HS-27A (cell line): ENCODE measurements at regions not wholly inside any gene's neighbourhood (a gene's known extent, or its start where the extent isn't known, plus 50 kb on each side); places are given as distances from the start of the nearest gene placed in this dataset.
"Not testable (repeated sequence)": the region's sequence is repeated elsewhere in the genome, so short reads cannot be mapped to it uniquely, and the experiment has no call there.

Source experiments
- DNase-seq: peaks from one replicate; pipeline ENCODE4 v3.0.0-alpha.2; 2012; ENCODE audit warnings: low read depth, missing footprints

- DNase-seq, result no peak
These were observed 742.5 kb downstream of the ETS1 start for GRCh38 chr11:127844876-127845275.

DNA sequence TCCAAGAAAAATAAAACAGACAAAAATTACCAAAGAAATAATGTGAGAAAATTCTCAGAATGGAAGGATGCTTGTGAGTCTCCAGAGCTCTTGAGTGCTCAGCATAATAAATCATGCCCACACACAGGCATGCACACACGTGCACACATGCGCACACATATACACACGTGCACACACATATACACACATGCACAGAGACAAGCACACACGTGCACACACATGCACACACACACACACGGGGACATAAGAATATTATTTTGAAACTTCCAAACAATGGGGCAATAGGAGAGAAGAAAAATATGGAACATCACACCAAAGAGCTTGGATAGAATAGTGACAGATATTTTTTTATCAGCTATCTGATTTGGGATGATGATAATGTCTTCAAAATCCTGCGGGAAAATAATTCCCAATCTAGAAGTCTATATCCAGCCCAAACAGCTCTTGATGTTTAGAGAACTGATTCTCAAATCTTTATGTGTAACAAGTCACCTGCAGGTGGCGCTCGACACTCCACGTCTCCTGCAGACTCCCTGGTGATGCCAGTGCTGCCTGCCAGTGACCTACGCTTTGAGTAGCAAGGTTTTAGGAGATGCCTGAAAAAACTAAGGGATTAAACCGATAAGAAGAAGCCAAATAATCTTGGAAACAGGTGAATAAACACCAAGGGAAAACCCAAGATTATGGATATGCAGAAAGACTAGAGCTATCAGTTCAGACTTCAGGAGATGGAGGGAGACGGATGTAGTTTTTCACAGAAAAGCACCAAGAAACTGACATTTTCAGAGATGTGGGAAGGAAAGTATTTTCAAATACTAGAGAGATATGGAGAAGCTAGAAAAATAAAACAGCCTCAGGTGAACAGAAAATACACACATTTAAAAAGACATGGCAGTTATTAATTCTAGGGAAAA is 743.6 kb downstream of the ETS1 start:
- no peak for DNase-seq

- DNase-seq, result no peak
These were observed 762.2 kb downstream of the ETS1 start for GRCh38 chr11:127825183-127825582.

DNA sequence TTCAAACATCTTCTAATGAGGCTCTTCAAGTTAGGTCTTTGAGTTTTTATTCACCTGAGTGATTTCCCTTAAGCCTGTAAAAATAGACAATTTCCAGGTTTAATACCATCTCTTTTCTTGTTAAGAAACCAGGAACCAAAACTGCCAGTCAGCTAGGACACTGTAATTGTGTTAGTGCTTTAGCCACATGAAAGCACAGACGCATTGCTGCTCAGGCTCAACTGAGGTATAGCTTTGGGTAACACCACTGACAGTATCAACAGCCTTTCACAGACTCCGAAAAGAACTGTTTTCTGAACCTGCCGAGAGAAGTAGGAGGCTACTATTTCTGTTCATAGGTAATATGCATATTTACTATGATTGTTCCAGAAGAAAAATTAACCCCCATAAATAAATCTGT is 768.7 kb downstream of the ETS1 start:
- no peak for DNase-seq

DNA sequence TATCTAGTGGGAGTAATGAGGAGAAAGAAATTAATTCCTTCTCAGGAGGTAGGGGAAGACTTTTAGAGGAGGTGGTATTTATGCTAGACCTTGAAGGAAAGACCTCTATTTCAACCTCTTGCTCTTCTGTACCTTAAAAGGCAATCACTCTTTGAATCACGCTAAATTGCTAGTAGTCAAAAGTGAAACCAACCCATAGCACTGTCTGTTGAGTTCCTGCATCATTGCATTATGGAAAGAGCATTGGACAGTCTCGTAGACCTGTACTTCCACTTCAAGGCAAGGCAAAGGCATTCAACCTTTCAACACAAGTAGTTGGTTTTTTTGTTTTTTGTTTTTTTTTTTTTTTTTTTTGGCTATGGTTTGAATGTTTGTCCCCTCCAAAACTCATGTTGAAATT is 770.4 kb downstream of the ETS1 start:
- DNase-seq, result no peak

GRCh38 chr11:127815331-127815730 is 772.0 kb downstream of the ETS1 start:
- DNase-seq, result no peak

DNA sequence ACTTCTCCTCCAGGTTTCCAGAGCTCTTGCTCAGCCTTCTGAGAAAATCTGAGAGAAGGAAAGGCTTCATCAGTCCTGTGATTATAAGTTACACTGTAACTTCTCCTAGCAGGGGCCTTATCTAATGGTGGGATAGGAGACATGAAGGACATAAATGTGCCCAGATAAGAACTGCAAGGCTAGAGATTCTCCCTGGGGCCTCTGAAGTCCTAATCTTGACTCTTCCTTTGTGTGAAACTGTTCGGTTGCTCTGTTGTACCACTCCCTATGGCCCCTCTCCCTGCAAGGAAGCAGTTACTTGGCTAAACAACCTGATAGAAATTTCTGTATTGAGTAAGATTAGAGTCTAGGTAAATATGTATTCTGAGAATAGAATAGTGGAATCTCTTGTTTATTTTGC is 780.9 kb downstream of the ETS1 start:
- DNase-seq, result no peak

- DNase-seq, result no peak
These were observed 781.6 kb downstream of the ETS1 start for GRCh38 chr11:127805771-127806170.

GRCh38 chr11:127804747-127805400 is 782.5 kb downstream of the ETS1 start:
- DNase-seq, result no peak

GRCh38 chr11:127803755-127804154 is 783.6 kb downstream of the ETS1 start:
- DNase-seq, result no peak

DNA sequence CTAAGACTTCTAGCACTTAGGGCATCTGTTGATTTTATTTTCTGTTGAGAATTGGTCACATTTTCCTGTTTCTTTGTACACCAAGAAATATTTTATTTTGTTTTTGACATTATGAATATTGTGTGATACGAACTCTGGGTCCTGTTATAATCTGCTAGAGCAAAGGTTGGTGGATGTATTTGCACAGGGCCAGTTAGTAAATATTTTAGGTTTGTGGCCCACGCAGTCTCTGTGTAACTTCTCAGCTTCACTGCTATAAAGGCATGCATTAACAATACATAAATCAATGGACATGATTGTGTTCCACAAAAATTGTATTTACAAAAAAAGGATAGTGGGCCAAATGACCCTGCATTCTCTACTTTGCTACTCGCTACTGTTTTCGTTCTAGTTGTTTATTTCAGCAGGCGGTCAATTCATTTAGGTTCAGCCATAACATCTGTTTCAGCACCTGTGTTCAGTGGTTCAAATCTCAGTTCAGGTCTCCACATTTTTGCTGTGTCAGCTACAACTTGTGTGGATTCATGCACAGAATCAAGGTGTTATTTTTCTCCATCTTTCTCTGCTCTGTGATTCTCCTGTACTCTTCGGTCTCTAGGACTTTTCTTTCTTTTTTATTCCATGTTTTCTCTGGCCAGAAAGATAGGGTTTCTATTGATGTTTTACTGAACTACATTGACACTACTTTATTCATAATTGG is 786.2 kb downstream of the ETS1 start:
- no peak for DNase-seq

GRCh38 chr11:127795326-127795725 is 792.0 kb downstream of the ETS1 start:
- DNase-seq, result no peak

- no peak for DNase-seq
These were observed 791.3 kb upstream of the KIRREL3 start for GRCh38 chr11:127791844-127792243.

- DNase-seq, result no peak
These were observed 790.0 kb upstream of the KIRREL3 start for GRCh38 chr11:127790592-127790991.

DNA sequence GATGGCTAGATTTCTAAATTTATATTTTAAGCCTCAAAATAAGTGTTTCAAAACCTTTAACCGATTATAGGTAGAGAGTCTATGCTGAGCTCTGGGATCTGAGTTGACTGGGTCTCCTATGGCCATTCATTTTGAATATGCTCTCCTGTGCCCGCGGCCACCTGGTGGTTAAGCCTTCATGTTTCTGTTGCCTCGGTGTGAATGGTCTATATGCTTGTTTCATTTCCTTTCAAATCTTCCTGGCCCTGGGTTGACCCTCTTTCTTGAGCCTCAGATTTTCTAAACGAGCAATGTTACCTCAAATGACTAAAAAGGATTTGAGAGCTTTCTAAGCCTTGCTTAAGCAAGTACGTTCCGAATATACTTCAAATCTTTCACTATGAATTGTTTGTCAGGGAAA is 789.4 kb upstream of the KIRREL3 start:
- DNase-seq, result no peak

GRCh38 chr11:127772938-127773337 is 772.4 kb upstream of the KIRREL3 start:
- not testable (repeated sequence) for DNase-seq

- DNase-seq, result not testable (repeated sequence)
These were observed 768.4 kb upstream of the KIRREL3 start for GRCh38 chr11:127768931-127769330.

GRCh38 chr11:127766734-127767133 is 766.2 kb upstream of the KIRREL3 start:
- no peak for DNase-seq

DNA sequence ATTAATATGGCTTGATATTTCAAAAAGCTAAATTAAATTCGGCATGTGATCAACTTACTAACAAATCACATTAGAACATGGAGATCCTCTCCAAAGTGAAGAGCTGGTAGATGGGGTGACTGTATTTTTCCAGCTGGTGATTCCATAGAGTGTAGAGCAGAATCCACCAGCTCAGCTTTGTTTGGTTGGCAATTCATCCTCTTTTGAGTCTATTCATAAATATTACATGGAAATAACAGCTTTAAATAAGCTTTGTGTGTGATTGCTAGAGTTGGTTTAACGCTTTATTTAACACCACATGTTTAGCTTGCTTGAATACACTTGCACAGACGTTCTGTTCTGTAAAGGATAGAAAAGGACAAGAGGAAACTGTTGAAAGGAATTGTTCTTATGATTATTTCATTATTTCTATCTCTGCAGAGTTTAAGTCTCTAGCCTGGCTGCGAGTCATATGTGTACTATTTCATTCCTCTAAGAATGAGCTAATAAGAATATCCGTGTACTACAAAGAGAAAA is 738.3 kb upstream of the KIRREL3 start:
- DNase-seq, result no peak

DNA sequence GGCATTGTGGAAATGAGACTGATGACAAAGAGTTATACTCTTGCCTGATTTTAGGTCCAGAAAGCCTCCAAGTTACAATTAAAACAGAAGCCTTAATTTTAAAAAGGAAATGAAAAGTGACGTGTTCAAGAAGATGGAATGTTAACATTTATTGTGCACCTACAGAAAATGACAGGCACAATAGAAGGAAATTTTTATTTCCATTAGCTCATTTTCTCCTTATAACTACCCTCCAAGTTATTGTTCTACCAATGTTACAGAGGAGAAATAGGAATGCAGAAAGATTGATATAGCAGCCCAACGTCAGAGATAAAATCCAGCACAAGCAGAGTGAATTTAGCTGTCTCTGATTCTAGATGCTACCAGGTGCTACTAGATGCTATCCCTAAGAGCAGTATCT is 736.9 kb upstream of the KIRREL3 start:
- DNase-seq, result no peak

DNA sequence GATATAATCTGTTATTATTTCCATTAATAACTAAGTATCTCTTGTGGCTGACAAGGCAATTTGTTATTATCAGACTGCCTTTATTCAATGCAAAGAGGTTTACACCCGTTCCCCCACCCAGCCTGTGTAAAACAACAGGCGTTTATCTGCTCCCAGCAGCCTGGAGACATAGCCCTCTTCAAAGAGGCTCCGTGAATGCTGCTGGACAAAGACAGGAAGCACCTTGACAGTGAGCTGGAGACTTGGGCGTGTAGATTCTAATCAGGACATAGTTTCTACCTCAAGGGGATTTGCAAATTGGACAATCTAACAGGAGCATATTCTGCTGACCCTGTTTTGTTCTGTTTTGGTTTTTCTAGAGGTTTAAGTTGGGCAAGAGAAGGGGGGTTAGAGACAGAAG is 733.0 kb upstream of the KIRREL3 start:
- no peak for DNase-seq

DNA sequence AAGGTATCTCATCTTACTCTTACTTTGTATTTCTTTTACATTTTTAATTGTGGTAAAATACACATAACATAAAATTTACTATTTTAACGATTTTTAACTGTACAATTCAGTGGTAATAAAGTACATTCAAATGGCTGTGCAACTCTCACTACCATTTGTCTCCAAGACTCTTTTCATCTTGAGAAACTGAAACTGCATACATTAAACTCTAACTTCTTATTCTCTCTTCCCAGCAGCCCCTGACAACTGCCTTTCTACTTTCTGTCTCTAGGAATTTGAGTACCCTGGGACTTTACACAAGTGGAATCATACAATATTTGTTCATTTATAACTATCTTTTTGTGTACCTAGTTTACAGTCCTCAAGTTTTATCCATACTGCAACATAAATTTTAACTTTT is 725.8 kb upstream of the KIRREL3 start:
- DNase-seq, result no peak

DNA sequence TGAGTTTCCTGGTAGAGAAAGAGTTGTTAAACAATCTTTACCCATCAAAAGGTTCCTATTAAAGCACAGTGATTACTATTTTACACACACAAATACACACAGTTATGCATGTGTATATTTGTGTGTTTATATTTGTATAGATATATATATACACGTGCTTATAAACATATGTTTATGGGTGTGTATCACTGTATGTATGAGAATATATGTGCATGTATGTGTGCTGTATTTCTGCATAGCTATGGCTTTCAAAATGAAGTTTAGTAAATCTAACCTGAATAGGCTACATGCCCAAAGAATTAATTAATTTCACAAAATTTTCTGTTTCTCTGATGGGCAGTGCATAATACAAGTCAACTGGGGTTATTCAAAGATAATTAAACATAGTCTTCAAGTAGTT is 723.1 kb upstream of the KIRREL3 start:
- DNase-seq, result no peak
